ENCODE measurements at regions not wholly inside any gene's neighbourhood (a gene's known extent, or its start where the extent isn't known, plus 50 kb on each side); places are given as distances from the start of the nearest gene placed in this dataset.

DNA sequence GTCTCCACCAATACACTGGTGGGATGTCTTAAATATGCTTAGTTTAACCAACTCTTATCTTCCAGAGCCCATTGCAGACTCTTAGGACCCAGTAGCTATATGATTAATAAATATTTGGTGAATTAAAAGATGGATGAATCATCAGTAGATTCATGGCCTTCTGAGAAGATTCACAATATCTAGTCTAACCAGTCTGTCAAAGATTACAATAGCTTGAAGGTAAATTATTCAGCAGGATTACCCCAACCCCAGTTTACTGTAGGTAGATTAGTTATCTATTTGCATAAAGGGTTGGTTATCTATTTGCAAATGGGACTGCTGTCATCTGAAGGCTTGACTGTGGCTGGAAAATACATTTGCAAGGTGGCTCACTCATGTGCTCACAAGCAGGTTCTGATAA, 239.4 kb upstream of the THRB start:
- H3K4me3 ChIP-seq = no peak overlapping the region
- H3K4me2 ChIP-seq = no peak overlapping the region
- no peak overlapping the region for H3K27ac ChIP-seq
- H3F3A ChIP-seq (ENCODE audit: insufficient read depth, low read depth) = no peaks in the 10 kb centered on the region
- POLR2A ChIA-PET (ENCODE audit: unreplicated experiment) = no interaction called here
- H3K9me3 ChIP-seq (ENCODE audit: insufficient read depth, low read depth) = peaks cover 3% of the 10 kb centered on the region; the same call in 1 of the 2 replicates
- H3K4me1 ChIP-seq (replicated peaks; ENCODE audit: insufficient read depth) = no peaks in the 10 kb centered on the region
- H3K79me2 ChIP-seq (ENCODE audit: low read depth) = no peaks in the 10 kb centered on the region
- H2AFZ ChIP-seq = no peak overlapping the region
- no peaks in the 10 kb centered on the region for H3K27me3 ChIP-seq (ENCODE audit: insufficient read depth, low read depth)
- DNase-seq = no peak
- no peaks in the 10 kb centered on the region for H3K9me2 ChIP-seq (ENCODE audit: insufficient read depth)
- no peak for TF ChIP-seq CTCF (conservative IDR thresholded peaks at IDR 0.05)
- no peak for TF ChIP-seq EZH2 (IDR thresholded peaks at IDR 0.05; ENCODE audit: low read depth)
- intact Hi-C loops (cut with micrococcal nuclease; ENCODE audit: unreplicated experiment) = no loop called here
- CTCF ChIA-PET = no interaction called here
- BruUV-seq (replicated peaks) = no TSS peak
- H4K20me1 ChIP-seq (ENCODE audit: insufficient read depth) = no peaks in the 10 kb centered on the region
- H3K36me3 ChIP-seq (ENCODE audit: low read depth) = no peaks in the 10 kb centered on the region

DNA sequence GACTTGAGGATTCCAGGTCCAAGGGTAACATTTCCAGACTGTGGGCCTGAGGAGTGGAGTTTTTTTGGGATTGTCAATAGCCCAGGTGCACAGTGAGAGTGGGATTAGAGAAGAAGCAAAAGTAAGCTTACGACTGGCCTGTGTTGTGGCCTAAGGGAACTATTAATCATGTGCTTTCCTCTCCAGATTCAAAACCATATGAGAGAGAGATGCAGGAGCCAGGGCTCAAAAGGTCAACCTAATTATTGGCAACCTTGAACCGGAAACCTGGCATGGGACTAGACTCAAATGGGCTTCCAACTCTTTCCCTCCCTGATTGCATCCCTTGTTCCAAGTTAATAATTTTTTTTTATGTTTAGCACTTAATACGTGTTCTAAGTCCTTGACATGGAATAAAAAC, 242.1 kb upstream of the THRB start:
- DNase-seq = no peak
- TF ChIP-seq CTCF (conservative IDR thresholded peaks at IDR 0.05) (no peak), EZH2 (IDR thresholded peaks at IDR 0.05; ENCODE audit: low read depth) (no peak)
- Histone ChIP-seq H4K20me1 (ENCODE audit: insufficient read depth) (no peaks in the 10 kb centered on the region), H2AFZ (no peak overlapping the region), H3K36me3 (ENCODE audit: low read depth) (no peaks in the 10 kb centered on the region), H3K79me2 (ENCODE audit: low read depth) (no peaks in the 10 kb centered on the region), H3K27ac (no peak overlapping the region), H3F3A (ENCODE audit: insufficient read depth, low read depth) (no peaks in the 10 kb centered on the region), H3K4me2 (no peak overlapping the region), H3K27me3 (ENCODE audit: insufficient read depth, low read depth) (no peaks in the 10 kb centered on the region), H3K4me1 (replicated peaks; ENCODE audit: insufficient read depth) (no peaks in the 10 kb centered on the region), H3K9me3 (ENCODE audit: insufficient read depth, low read depth) (peaks cover 3% of the 10 kb centered on the region; the same call in 1 of the 2 replicates), H3K9me2 (ENCODE audit: insufficient read depth) (no peaks in the 10 kb centered on the region), H3K4me3 (no peak overlapping the region)
- BruUV-seq (replicated peaks) = no TSS peak
- ChIA-PET CTCF (no interaction called here), POLR2A (ENCODE audit: unreplicated experiment) (no interaction called here)
- intact Hi-C loops (cut with micrococcal nuclease; ENCODE audit: unreplicated experiment) = no loop called here

DNA sequence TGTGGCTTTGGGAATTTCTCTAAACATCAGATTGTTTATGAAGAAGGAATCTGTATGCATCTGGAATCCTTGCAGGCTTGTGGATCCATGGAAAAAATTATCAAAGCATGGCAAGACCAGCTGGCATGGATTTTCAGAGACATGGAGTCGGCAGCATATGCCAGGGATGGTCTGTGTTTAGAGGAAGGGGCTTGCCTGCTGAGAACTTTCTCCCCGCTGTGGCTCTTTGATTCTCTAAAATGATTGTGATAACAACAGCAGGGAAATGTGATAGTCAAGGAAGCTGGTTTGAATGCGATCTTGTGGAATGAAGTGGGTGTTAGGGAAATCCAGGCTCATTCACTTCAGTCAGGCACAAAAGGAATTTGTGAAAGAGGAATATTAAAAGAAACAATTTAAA, 245.7 kb upstream of the THRB start:
- Histone ChIP-seq H3K4me3 (no peak overlapping the region), H3K9me3 (ENCODE audit: insufficient read depth, low read depth) (no peaks in the 10 kb centered on the region), H3F3A (ENCODE audit: insufficient read depth, low read depth) (no peaks in the 10 kb centered on the region), H4K20me1 (ENCODE audit: insufficient read depth) (no peaks in the 10 kb centered on the region), H3K9me2 (ENCODE audit: insufficient read depth) (no peaks in the 10 kb centered on the region), H3K79me2 (ENCODE audit: low read depth) (no peaks in the 10 kb centered on the region), H3K27me3 (ENCODE audit: insufficient read depth, low read depth) (no peaks in the 10 kb centered on the region), H2AFZ (no peak overlapping the region), H3K4me1 (replicated peaks; ENCODE audit: insufficient read depth) (no peaks in the 10 kb centered on the region), H3K4me2 (no peak overlapping the region), H3K36me3 (ENCODE audit: low read depth) (no peaks in the 10 kb centered on the region), H3K27ac (no peak overlapping the region)
- intact Hi-C loops (cut with micrococcal nuclease; ENCODE audit: unreplicated experiment) = no loop called here
- no peak for DNase-seq
- no TSS peak for BruUV-seq (replicated peaks)
- ChIA-PET POLR2A (ENCODE audit: unreplicated experiment) (no interaction called here), CTCF (no interaction called here)
- TF ChIP-seq EZH2 (IDR thresholded peaks at IDR 0.05; ENCODE audit: low read depth) (no peak), CTCF (conservative IDR thresholded peaks at IDR 0.05) (no peak)

All from PC-9 (cell line).